Fibroblast of gingiva (primary cell): ENCODE measurements at regions not wholly inside any gene's neighbourhood (a gene's known extent, or its start where the extent isn't known, plus 50 kb on each side); places are given as distances from the start of the nearest gene placed in this dataset.

Experiments
- DNase-seq: peaks from one replicate; pipeline ENCODE4 v3.0.0-alpha.2; 2011; ENCODE audit warnings: low read depth

DNA sequence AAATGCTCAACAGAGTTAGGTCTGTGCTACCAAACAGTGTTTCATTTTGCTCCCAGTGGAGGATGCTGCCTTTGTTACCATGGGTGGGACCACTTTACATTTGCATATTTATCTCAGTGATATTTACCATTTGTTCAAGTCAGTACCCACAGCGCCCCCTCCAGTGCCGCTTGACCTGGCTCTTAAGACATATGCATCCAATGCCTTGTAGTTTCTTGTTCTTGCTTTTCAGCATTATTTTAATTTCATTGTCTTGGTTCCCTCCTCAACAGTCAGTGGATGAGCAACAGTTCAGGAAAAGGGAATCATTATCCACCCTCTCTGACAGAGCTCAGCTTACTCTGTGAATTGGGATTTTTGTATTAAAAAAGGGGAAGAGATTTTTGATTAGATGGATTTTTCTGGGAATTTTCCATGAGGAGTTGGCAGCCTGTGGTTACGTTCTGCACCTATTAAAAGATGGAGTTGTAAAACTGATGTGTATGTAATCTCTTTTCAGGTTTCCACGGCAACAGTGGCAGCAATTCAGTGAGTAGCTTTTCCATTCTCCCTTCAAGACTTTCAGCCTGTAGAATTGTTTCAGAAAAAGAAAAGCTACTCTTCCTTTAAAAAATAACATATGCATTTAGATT, 240.5 kb upstream of the DAAM1 start:
- DNase-seq: no peak

- no peak for DNase-seq
Measured at GRCh38 chr14:58950555-58950954, 237.9 kb upstream of the DAAM1 start.

GRCh38 chr14:58951143-58951542, 237.3 kb upstream of the DAAM1 start:
- no peak for DNase-seq

GRCh38 chr14:58954052-58954451, 234.4 kb upstream of the DAAM1 start:
- DNase-seq: no peak

- no peak for DNase-seq
Measured at GRCh38 chr14:58954901-58955861, 233.3 kb upstream of the DAAM1 start.

DNA sequence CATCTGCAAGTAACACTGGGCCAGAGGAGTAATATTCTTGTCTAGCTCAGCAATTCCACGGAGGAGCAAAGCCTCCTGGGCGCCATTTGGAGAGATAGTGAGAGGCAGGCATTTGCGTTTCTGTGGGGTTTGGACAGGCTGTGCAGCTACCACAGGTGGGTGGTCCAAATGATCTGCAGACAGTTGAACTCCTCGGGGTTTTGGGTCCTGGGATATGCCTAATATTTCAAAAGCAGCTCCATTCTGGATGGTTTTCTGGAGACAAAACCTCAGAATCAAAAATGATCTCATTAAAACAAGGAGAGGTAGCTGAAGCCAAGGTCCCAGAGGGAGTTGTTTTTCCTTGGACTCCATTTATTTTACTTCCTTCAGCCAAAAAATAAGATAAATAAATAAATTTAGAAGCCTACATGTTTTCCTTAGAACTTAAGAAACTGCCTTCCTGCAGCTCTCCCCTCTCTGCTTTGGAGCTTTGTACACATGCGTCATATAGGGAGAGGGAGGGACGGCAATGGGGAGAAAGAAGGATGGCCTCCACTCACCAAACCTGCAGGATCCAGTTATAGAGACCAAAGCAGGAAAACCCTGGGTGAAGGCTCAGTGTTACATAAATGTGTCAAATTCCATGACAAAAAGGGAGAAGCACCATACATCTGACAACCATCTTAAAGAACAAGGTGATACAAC, 227.3 kb upstream of the DAAM1 start:
- no peak for DNase-seq

DNA sequence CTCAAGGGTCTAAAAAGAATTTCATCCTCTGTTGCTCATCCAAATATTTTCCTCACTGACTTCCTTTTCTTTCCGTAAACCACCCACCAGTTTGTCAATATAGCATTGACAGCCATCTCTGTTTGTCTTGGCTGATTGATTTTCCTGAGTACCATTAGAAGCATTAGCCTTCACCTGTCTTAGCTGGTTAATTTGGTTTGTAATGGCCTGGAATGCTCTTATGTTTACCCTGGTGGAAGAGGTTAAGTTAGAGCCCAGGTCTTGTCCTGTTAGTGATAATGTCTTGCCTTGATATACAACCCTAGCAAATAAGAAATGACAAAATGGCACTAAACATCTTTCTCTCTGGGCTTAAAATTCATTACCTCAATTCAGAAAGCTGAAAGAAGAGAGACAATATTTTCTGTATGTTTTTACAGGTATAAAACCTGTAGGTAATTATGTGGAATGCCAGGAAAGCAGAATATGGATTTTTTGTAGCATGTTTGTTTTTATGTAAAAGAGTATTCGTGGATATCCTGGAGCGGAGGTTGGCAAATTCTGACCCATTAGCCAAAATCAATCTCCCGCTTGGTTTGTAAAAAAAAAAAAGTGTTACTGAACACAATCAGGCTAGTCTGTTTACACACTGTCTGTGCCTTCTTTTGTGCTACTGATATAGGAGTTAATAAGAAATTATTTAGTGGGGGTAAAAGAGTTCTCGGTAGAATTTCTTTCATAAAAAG, 224.4 kb upstream of the DAAM1 start:
- DNase-seq: no peak

DNA sequence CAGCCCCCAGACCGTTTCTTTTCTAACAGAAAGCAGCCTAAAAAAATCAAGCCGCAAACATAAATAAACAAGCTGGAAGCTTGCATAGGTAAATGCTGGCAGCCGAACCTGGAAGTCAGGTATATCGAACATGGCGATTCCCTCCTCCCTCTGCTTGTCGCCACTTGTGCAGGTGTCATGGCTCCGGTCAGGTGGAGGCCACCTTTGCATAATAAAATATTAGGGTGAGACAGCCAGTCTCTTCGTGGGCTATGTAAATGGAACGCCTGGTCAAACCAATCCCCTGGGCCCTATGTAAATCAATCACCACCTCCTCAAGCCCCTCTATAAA, 223.9 kb upstream of the DAAM1 start:
- DNase-seq: no peak

GRCh38 chr14:58965601-58966000, 222.9 kb upstream of the DAAM1 start:
- DNase-seq: no peak

- no peak for DNase-seq
Measured at GRCh38 chr14:58966997-58967396, 221.5 kb upstream of the DAAM1 start.

DNA sequence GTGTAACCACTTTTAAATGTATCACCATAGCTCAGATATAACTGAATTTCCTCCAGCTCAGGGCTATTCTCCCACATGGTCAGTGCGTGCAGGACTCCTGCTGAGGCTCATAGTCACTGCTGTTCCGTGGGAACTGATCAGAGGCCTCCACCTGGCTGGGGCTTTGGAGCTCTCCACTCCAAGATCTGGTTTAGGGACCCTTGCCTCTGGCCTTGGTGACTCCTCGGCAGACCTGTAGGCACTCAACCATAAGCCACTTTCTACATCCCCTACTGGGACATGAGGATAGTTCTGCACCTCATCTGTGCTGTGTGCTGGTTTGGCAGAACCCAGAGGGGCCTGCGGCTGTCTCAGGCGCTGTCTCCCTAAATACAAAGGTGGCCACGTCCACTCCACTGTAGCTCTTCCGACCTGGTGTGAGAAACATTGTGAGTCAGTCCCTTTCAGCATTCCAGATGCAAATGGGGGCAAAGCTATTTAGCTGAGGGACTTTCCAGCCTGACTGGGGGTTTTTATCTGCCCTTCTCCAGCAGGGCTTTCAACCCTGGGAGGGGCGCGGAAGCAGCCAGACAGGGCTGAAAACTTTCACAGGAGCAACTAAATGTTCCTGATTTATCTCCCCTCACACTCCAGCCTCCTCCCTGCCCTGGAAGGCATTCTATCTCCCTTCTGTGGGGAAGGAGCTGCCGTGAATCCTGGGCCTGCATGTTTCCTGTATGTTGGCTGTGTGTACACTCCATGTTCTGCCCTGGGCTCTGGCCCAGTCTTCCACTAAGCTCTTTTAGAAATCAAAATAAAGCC, 218.3 kb upstream of the DAAM1 start:
- DNase-seq: no peak

DNA sequence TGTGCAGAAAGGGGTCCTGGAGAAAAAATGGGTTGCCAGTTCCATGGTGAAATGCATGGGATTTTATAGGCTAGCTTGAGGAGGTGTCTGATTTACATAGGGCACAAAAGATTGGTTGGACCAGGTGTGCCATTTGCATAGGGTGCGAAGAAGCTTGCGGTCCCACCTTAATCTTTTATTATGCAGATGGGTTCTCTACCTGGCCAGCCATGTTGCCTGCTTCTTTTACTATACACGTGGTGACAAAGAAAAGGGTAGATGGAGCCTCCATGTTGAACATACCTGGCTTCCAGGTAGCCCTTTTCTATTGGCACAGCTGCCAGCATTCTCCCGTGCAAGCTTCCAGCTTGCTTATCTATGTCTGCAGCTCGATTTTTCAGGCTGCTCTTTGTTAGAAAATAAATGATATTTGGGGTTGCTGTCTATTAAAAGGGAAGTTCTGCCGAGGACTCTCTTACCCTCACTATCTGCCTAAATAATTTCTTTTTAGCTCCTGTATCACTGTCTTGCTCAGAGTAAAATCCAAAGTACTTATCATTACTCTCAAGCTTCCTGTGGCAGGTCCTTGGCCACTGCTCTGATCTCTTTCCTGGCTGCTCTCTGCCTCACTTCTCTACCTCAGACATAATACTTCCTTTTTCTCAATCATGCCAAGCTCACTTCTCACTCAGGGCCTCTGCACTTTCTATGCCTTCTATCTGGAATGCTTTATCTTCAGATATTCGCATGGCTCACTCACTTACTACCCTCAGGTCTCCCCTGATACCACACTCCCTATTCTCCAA, 216.0 kb upstream of the DAAM1 start:
- DNase-seq: no peak

DNA sequence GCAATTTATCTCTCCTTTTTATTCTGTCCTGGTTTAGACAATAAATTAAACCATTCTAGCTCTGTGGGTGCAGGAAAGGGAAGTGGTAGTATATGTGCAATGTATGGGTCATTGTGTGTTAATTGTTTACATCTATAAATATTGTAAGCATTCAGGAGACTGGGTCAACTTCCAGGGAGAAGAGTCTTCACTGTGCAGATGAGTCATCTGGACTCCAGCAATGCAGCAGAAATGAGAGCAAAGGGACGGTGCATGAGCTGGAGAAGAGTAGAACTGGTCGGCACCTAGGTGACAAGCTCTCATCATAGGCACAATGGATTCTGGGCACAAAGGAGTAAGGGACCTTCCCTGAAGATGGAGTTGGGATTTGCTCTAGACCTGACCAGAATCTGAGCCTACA, 211.1 kb upstream of the DAAM1 start:
- no peak for DNase-seq

DNA sequence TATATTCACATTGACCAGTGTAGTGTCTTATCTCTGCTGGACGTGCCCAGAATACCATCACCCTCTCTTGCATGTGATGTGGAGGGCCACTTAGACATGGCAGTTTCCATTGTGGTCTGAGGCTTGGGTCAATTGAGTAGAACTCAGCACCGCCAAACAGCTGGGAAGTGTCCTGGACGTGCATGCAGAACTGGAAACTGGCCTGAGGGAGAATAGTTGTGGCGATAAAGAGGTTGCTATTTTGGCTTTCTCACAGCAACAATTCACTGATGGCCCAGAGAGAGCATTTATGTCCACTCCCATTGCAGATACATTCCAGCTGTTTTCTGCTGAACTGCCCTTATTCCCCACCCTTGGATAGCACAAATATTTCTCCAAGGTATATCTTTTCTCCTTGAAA, 210.1 kb upstream of the DAAM1 start:
- no peak for DNase-seq

DNA sequence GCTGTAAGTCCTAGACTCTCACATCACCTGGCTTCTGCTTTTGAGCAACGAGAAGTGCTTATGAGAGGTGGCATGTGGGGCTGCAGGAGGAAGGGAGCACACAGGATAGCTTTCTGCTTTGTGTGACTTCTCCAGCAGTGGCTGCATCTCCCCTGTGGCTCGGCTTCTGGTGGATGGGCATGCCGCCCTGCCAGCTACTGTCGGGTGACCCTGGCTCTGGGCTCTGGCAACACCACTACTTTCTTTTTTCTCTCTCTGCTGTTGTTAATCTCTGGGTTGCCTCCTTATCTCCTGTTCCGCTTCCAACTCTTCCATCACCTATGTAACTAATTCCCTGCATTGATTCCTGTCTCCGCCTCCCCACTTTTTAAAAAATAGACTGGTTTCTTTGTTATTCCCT, 209.1 kb upstream of the DAAM1 start:
- DNase-seq: no peak

GRCh38 chr14:58981840-58982239, 206.6 kb upstream of the DAAM1 start:
- no peak for DNase-seq

DNA sequence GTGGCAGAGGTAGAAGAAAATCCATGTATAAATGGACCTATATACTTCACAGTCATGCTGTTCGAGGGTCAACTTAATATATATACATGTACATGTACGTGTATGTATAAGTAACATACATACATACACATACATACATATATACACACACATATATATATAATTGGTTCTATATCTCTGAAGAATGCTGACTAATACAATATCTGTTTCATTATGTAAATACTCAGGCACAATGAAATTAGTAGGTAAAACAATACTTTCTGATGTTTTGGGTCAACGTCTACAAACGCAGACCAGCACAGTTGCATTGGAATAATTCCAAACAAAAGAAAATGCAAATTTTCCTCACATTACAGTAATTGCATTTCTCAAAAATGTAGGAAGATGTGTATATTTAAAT, 202.7 kb upstream of the DAAM1 start:
- no peak for DNase-seq

DNA sequence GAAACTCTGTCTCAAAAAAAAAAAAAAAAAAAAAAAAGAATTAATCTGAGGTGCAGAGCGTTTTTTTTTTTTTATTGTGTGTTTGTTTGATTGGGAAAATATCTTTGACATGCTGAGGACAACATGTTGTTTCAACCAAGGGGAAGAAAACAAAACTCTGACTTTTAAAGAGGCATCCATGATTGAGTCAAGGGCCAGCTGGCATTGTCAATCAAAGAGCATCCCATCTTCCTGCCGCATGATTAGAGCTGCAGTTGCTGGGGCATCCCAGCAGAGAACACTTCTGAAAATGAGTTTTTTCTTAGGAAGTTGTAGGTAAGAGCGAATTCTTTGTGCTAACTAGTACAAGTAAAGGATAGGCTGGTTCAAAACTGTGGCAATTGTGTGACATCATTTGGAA, 200.9 kb upstream of the DAAM1 start:
- DNase-seq: no peak

- no peak for DNase-seq
Measured at GRCh38 chr14:58992935-58993334, 195.5 kb upstream of the DAAM1 start.

DNA sequence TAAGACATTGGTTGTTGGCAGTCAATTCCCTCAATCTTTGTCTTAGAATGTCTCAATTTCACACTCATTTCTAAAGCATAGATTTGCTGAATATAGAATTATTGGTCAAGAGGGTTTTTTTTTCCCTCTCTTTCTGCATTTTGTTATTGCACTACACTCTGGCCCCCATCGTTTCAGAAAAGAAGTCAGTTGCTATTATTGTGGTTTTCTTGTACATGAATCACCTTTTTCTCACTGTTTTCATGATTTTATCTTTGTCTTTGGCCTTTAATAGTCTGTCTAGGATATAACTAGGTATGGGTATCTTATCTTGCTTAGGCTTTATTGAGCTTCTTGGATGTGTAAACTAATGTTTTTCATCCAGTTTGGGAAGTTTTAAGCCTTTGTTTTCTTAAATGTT, 194.3 kb upstream of the DAAM1 start:
- DNase-seq: no peak

GRCh38 chr14:59004012-59004411, 184.5 kb upstream of the DAAM1 start:
- DNase-seq: no peak
